ENCODE measurements at regions not wholly inside any gene's neighbourhood (a gene's known extent, or its start where the extent isn't known, plus 50 kb on each side); places are given as distances from the start of the nearest gene placed in this dataset.

DNA sequence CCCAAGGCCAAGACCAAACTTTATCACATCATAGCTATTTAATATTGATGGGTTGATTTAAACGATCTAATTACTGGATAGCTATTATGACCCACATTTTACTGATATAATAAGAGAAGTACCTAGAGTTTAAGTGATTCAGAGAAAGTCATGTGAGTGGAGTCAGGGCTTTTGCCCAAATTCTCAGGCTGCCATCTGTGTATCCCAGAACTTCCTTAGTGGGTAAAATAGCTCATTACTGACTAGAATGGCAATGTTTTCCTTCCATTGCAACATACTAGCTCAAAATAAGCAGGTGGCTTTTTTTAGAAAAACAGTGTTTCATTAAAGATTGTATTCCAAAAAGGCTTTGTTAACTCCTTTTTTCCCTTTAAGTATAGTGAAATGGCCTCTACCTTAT is 113.9 kb upstream of the MAF start:
- Histone ChIP-seq H3K4me1 (ENCODE audit: insufficient read depth, low read length) (no peaks in the 10 kb centered on the region), H3K27ac (ENCODE audit: insufficient read length, low read depth, low read length) (no peak overlapping the region), H3K14ac (ENCODE audit: insufficient read depth, low read length) (no peak overlapping the region), H2AK5ac (ENCODE audit: insufficient read length, low read length) (no peak overlapping the region), H2BK5ac (ENCODE audit: insufficient read length, low read length) (no peak overlapping the region), H3T11ph (ENCODE audit: low read length) (no peak overlapping the region), H2BK120ac (ENCODE audit: low read depth, low read length, poor library complexity, severe bottlenecking) (no peak overlapping the region), H3K27me3 (ENCODE audit: insufficient read depth, low read length) (no peaks in the 10 kb centered on the region), H3K23me2 (ENCODE audit: insufficient read length, low read depth, low read length, poor library complexity, severe bottlenecking) (no peaks in the 10 kb centered on the region), H2BK12ac (ENCODE audit: insufficient read length, low read depth, low read length) (no peak overlapping the region), H4K91ac (ENCODE audit: insufficient read length, low read depth, low read length) (no peak overlapping the region), H4K8ac (replicated peaks; ENCODE audit: insufficient read length, low read depth, low read length) (no peak overlapping the region), H2BK15ac (ENCODE audit: low read depth, low read length) (no peak overlapping the region), H4K5ac (ENCODE audit: insufficient read length, low read depth, low read length) (no peak overlapping the region), H2AFZ (ENCODE audit: low read length) (no peak overlapping the region), H3K4ac (ENCODE audit: low read depth, low read length) (no peak overlapping the region), H3K9me3 (ENCODE audit: control insufficient read depth, low read depth, low read length) (no peaks in the 10 kb centered on the region), H2BK20ac (ENCODE audit: low read depth, low read length, poor library complexity, severe bottlenecking) (no peak overlapping the region), H3K23ac (ENCODE audit: insufficient read length, low read depth, low read length) (no peak overlapping the region), H3K79me1 (ENCODE audit: insufficient read depth, low read depth, low read length, poor library complexity, severe bottlenecking) (no peaks in the 10 kb centered on the region), H3K9ac (ENCODE audit: extremely low read depth, insufficient read length, low read length) (no peak overlapping the region), H3K4me2 (ENCODE audit: insufficient read depth, insufficient read length, low read length) (no peak overlapping the region), H3K18ac (ENCODE audit: insufficient read length, low read depth, low read length) (no peak overlapping the region), H4K20me1 (ENCODE audit: control insufficient read depth, insufficient read depth, insufficient read length) (no peaks in the 10 kb centered on the region), H3K79me2 (ENCODE audit: insufficient read depth, low read length) (no peaks in the 10 kb centered on the region), H3K56ac (ENCODE audit: insufficient read length, low read depth, low read length) (no peak overlapping the region)
- Mint-ChIP-seq H3K4me1 (no peaks in the 10 kb centered on the region), H3K27ac (no peak overlapping the region), H3K36me3 (ENCODE audit: insufficient read depth in 1 of 3, low read depth in 3 of 3) (no peaks in the 10 kb centered on the region; a peak in 1 of 7 replicates), H3K4me3 (no peak overlapping the region), H3K27me3 (ENCODE audit: low read depth) (no peaks in the 10 kb centered on the region; the same call in 1 of the 2 replicates), H3K9me3 (no peaks in the 10 kb centered on the region; a peak in 1 of 5 replicates)
- no CpG with 5 or more reads among the region's 1 CpG for WGBS (ENCODE audit: extremely low coverage, insufficient read length, low lambda C conversion rate)
- TF ChIP-seq CTCF (conservative IDR thresholded peaks at IDR 0.05), result no peak
- DNase-seq, result no peak

Measured in H9 (cell line).